Tibial artery (tissue), 4 donors: ENCODE measurements at regions not wholly inside any gene's neighbourhood (a gene's known extent, or its start where the extent isn't known, plus 50 kb on each side); places are given as distances from the start of the nearest gene placed in this dataset.

ENCODE experiments used
- DNase-seq, 2 donors: peaks; one replicate each; pipeline ENCODE4 v3.0.0-alpha.2; 2019
- H3K27ac ChIP-seq, 2 donors: fragments of 200-600 bp; sonication (generic) in 1 of 2; 1 replicate in 1 of 2; 2 replicates in 1 of 2; pipeline ENCODE4 v1.5.1; 2018 to 2019; ENCODE audit warnings: mild to moderate bottlenecking in 1 of 2
- H3K27me3 ChIP-seq, 2 donors: fragments of 200-600 bp; sonication (generic) in 1 of 2; one replicate each; pipeline versions ENCODE4 v1.5.1 to v1.6.0; 2016 to 2019
- H3K36me3 ChIP-seq, 3 donors: fragments of 200-600 bp; sonication (generic) in 2 of 3; one replicate each; pipeline ENCODE4 v1.5.1; 2016 to 2019; ENCODE audit warnings: mild to moderate bottlenecking in 2 of 3
- H3K4me1 ChIP-seq, 4 donors: fragments of 200-600 bp; sonication (generic) in 2 of 4; 1 replicate in 3 of 4; 2 replicates in 1 of 4; pipeline ENCODE4 v1.5.1; 2016 to 2019
- H3K4me3 ChIP-seq, 2 donors: fragments of 200-600 bp; sonication (generic) in 1 of 2; 1 replicate in 1 of 2; 2 replicates in 1 of 2; pipeline ENCODE4 v1.5.1; 2018 to 2019; ENCODE audit warnings: mild to moderate bottlenecking in 2 of 2
- H3K9me3 ChIP-seq, 3 donors: fragments of 200-600 bp; sonication (generic) in 1 of 3; one replicate each; pipeline ENCODE4 v1.5.1; 2016 to 2019
- CTCF ChIP-seq, 2 experiments: fragments of 200-600 bp in 1 of 2; fragments of 450-650 bp in 1 of 2; IDR thresholded peaks; one replicate each; pipeline ENCODE4 v1.5.1; 2017 to 2019; ENCODE audit warnings: antibody characterized with exemption in 2 of 2, mild to moderate bottlenecking in 1 of 2, moderate library complexity in 1 of 2
- intact Hi-C: fragments of 100-400 bp; cut with DNase I; formaldehyde crosslinking; loops from one replicate; pipeline ENCODE4 v1.15.0; 2023; ENCODE audit warnings: low total_unique reads

GRCh38 chr18:37666451-37666850, 100.9 kb upstream of the CELF4 start:
- no peak overlapping the region for H3K4me3 ChIP-seq
- no peaks in the 10 kb centered on the region for H3K27me3 ChIP-seq
- H3K4me1 ChIP-seq, result no peaks in the 10 kb centered on the region
- DNase-seq, result no peak
- TF ChIP-seq CTCF (IDR thresholded peaks at IDR 0.05), result no peak
- H3K36me3 ChIP-seq, result no peaks in the 10 kb centered on the region
- H3K27ac ChIP-seq, result no peak overlapping the region
- H3K9me3 ChIP-seq, result no peaks in the 10 kb centered on the region
- intact Hi-C loops, result no loop called here

- Histone ChIP-seq H3K27ac (no peak overlapping the region), H3K4me1 (no peaks in the 10 kb centered on the region), H3K9me3 (no peaks in the 10 kb centered on the region), H3K27me3 (no peaks in the 10 kb centered on the region), H3K4me3 (no peak overlapping the region), H3K36me3 (no peaks in the 10 kb centered on the region)
- intact Hi-C loops, result no loop called here
- no peak for TF ChIP-seq CTCF (IDR thresholded peaks at IDR 0.05)
- DNase-seq, result no peak
These were observed 99.7 kb upstream of the CELF4 start for GRCh38 chr18:37665346-37665745.

GRCh38 chr18:37663446-37663845, 97.8 kb upstream of the CELF4 start:
- H3K27me3 ChIP-seq, result no peaks in the 10 kb centered on the region
- H3K4me1 ChIP-seq, result no peaks in the 10 kb centered on the region
- no peak overlapping the region for H3K27ac ChIP-seq
- intact Hi-C loops, result no loop called here
- H3K9me3 ChIP-seq, result no peaks in the 10 kb centered on the region
- no peaks in the 10 kb centered on the region for H3K36me3 ChIP-seq
- H3K4me3 ChIP-seq, result no peak overlapping the region
- no peak for DNase-seq
- TF ChIP-seq CTCF (IDR thresholded peaks at IDR 0.05), result no peak

- no peak for TF ChIP-seq CTCF (IDR thresholded peaks at IDR 0.05)
- intact Hi-C loops, result no loop called here
- no peaks in the 10 kb centered on the region for H3K36me3 ChIP-seq
- no peak overlapping the region for H3K4me3 ChIP-seq
- H3K27me3 ChIP-seq, result no peaks in the 10 kb centered on the region
- DNase-seq, result no peak
- no peaks in the 10 kb centered on the region for H3K4me1 ChIP-seq
- H3K27ac ChIP-seq, result no peak overlapping the region
- H3K9me3 ChIP-seq, result no peaks in the 10 kb centered on the region
These were observed 97.1 kb upstream of the CELF4 start for GRCh38 chr18:37662546-37663339.

GRCh38 chr18:37662099-37662498, 96.5 kb upstream of the CELF4 start:
- intact Hi-C loops, result no loop called here
- H3K36me3 ChIP-seq, result no peaks in the 10 kb centered on the region
- no peak overlapping the region for H3K4me3 ChIP-seq
- no peaks in the 10 kb centered on the region for H3K9me3 ChIP-seq
- H3K4me1 ChIP-seq, result no peaks in the 10 kb centered on the region
- no peaks in the 10 kb centered on the region for H3K27me3 ChIP-seq
- no peak for DNase-seq
- no peak overlapping the region for H3K27ac ChIP-seq
- no peak for TF ChIP-seq CTCF (IDR thresholded peaks at IDR 0.05)
